Sigmoid colon (tissue), 4 donors: ENCODE measurements at regions not wholly inside any gene's neighbourhood (a gene's known extent, or its start where the extent isn't known, plus 50 kb on each side); places are given as distances from the start of the nearest gene placed in this dataset.

Source experiments
- CTCF ChIP-seq, 4 experiments: fragments of 450-650 bp in 3 of 4; fragments of 200-600 bp in 1 of 4; IDR thresholded peaks; one replicate each; pipeline ENCODE4 v1.5.1; 2016 to 2019; ENCODE audit warnings: antibody characterized with exemption in 4 of 4, mild to moderate bottlenecking in 3 of 4, moderate library complexity in 2 of 4
- EP300 ChIP-seq, 4 donors: sonication (generic); formaldehyde crosslinking; IDR thresholded peaks; one replicate each; pipeline ENCODE4 v1.6.1; 2017; ENCODE audit warnings: antibody characterized with exemption in 4 of 4
- POLR2A ChIP-seq, 2 donors: fragments of 450-650 bp; IDR thresholded peaks; one replicate each; pipeline ENCODE4 v1.6.1; 2016; ENCODE audit warnings: antibody characterized with exemption in 2 of 2, mild to moderate bottlenecking in 2 of 2, moderate library complexity in 2 of 2
- POLR2AphosphoS5 ChIP-seq, 4 donors: sonication (generic); formaldehyde crosslinking; IDR thresholded peaks; one replicate each; pipeline ENCODE4 v1.6.1; 2017; ENCODE audit warnings: antibody characterized with exemption in 4 of 4

GRCh38 chr12:46659824-46660223, 166.0 kb downstream of the SLC38A4 start:
- TF ChIP-seq CTCF (IDR thresholded peaks at IDR 0.05) (no peak), POLR2A (IDR thresholded peaks at IDR 0.05) (no peak), EP300 (IDR thresholded peaks at IDR 0.05) (no peak), POLR2AphosphoS5 (IDR thresholded peaks at IDR 0.05) (peak in 1 of 4 donors; percentile 42)
